NCI-H2107 treated with DMSO at 0.1 percent for 48 hours (cell line): ENCODE measurements at regions not wholly inside any gene's neighbourhood (a gene's known extent, or its start where the extent isn't known, plus 50 kb on each side); places are given as distances from the start of the nearest gene placed in this dataset.
A peak's percentile ranks its signal among the peaks of the same experiment; 100 is the strongest.

Experiments used
- DNase-seq: peaks from one replicate; lab custom pipeline; 2025; ENCODE audit not compliant: unreplicated experiment; lab: John Stamatoyannopoulos, UW

DNA sequence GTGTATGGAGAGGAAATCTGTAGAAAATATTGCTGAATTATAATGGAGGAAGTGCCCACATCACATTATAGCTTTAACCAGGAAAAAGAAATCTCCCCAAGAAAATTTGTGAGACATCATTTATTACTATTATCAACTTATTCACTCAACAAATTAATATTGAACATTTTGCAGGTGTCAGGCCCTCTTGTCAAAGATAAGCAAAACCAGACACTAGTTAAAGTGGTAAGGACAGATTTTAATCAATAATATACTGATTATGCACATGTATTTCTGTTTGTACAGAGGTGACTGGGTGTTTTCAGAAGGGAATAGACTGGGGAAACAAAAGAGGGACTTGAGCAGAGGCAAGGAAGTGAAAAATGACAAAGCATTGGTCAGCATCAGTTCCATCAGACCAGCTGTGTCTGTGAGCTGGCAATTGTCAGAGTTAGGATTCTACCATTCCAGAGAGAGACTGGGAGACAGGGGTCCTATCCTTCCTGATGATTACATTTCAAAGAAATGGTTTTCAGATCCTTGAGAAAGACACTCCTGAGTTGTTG, 519.2 kb downstream of the UTRN start:
- no peak for DNase-seq

DNA sequence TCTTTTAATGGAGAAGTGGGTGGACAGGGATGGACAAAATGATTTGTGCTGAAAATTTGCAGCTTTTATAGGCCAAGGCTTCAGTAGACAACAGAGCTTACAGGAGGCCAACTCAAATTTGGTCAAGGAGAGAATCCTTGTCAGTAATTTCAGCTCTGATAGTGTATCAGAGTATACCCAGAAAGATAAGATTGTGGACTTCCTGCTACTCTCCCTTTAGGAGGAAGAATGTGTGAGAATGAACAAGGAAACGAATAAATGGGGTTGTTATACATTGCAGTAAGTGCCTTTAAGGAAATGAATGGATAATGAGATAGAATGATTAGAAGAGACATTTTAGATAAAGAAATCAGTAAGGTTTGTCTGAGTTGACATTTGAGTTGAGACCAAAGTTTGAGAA, 519.9 kb downstream of the UTRN start:
- DNase-seq = no peak

DNA sequence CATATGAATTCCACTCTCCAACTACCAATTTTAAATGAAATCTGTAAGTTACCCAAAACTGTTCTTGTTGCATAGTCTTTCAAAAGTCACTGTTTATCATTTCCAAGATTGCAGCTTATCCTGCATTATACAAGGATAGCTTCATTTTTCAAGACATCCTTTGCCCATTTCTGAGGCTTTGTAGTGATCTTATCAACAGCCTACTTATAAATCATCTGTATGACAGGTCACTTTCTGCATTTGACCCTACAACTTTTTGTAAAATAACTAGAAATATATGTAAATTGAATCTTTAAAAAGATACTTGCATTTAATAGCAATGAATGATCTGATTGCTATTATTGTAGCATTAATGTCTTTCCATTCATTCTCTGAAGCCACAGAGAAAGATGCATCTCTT, 521.1 kb downstream of the UTRN start:
- DNase-seq = no peak

DNA sequence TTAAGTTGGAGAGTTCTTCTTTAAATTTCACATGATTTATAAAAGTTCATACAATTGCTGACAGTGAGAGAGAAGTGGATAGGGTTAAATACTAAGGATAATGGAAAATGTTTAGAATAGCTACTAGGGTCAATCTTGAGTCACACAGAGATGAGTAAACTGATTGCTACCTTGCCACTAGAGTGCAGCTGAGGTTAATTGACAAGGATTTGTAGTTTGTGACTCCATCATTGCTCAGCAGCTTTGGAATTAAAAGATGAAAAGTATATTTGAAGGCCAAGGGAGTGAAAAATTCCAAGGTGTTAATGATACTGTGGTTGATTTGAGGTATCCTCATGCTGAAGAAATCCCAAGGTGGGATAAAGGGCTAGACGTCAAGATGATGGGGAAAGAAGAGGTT, 524.0 kb downstream of the UTRN start:
- no peak for DNase-seq

DNA sequence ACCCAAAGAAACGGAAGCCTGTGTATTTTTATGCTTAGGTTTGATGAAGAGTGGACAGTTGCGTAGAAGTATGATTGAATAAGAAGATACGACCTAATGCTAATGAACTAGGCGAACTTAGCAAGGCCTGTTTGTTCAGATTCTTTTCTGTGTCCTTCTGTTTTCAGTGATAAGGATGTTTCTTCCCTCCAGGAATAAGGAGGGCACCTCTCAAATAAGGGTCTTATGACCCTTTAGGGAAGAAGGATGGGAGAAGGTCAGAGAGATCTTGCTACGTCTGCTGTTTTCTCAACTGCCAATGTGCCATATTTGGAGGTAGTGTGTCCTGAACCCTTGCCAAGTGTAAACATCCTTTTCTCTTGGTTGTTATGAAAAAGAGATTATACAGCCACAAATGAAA, 524.8 kb downstream of the UTRN start:
- DNase-seq = no peak

DNA sequence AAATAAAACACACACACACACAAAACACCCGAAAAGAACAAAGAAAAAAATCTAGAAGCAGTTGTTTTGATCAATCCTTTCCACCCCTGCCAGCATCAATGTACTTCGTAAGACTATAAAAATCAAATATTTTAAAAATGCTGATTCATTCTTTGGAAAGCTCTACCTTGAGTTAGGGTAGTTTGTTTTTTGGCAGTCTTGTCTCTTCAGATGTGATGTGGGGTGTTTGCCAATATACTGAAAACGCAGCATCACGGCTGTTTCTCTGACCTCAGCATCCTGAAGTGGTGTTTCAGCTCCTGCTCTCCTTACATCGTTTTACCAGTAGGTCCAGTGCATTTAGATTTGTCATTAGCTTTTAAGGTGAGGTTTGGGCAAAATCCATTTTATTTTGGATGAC, 526.0 kb downstream of the UTRN start:
- no peak for DNase-seq

DNA sequence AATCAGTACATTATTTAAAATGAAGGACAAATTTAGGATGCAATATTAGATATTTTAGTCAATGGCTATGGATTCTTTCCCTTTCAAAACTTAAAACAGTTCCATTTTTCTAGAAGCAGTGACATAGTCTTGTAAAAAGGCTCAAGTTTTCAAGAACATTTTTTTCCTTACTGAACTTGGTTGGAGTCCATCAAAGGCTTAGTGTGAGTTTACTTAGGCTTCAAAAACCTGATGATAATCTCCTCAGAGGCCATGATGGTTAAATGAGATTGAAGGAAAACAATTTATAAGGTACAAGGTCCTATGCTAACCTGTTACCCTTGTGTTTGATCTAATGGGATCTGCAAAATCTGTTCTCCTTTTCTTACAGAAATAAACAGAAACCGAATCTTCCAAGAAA, 531.8 kb downstream of the UTRN start:
- no peak for DNase-seq

DNA sequence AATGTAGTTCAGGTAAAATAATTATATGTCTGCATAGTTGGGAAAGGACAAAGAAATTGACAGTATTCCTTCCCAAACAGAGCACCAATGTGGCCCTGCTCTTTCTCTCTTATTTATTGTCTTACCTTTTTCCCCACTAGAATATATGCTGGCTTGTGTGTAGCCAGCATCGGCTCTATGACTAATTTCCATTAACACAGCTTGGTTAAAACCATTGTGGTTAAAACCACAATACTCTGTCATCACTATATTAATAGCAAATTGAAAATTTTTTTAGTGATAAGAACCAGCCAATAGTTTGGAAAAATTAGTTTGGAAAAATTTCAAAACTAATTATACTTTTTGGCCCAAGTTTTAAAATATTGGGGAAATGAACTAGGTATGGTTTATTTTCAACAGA, 535.1 kb downstream of the UTRN start:
- no peak for DNase-seq

DNA sequence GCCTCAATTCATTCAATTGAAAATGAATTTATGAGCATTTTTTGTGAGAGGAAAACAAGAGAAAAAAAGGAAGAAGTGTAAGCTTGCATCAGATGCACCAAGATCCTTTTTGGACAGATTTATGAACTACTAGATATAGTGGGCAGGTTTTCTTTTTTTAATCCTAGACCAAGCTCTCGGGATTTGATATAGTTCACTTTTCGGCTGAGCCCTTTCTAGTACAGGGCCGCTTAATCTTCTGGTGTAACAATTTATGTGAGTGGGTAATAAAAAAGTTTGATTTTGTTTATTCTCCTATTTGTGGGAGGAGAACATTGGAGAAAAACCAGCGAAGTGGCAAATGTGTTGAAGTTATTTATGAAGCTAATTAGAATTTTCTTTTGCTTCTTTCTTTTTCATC, 538.0 kb downstream of the UTRN start:
- DNase-seq = no peak

DNA sequence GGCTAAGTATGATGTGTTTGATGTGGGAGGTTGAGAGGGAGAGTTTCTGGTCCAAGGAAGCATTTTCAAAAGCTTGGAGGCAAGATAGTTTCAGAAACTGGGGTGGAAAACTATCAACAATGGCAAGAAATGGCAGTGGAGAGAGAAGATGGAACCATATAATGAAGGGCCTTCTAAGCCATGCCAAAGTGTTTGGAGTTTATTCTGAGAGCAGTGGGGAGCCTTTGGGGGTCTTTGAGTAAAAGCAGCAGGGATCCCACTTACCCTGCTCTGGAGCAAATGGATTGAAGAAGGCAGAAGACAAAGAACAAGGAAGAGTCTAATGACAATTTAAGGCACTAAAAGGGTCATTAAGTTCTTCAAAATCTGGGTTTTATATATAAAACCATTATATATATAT, 538.9 kb downstream of the UTRN start:
- DNase-seq = no peak

DNA sequence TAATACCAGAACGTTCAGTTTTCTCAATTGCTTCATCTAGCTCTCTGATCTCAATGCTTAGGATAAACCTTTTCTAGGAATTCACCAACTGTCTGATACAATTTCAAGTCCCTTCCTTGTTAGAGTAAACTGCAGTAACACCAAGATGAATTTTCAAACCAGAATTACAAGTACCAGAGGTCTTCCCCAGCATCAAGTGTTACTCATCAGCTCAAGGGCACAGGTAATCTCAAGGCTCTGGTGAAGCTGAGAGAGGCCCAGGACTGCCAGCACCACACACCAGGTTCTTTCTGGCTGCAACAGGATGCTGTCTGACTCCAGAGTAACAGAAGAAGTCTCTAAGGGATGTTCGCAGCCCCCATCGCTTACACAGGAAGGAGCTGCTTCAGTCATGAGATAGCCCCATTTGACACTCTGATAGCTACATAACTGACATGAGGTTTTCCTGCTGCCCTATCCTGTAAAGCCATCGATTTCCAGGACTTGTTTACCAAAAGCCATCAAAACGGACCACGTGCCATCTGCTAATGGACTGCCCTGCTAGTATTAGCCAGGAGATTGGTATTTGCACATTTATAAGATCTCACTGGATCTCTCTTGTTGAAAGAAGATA, 549.4 kb downstream of the UTRN start:
- no peak for DNase-seq

DNA sequence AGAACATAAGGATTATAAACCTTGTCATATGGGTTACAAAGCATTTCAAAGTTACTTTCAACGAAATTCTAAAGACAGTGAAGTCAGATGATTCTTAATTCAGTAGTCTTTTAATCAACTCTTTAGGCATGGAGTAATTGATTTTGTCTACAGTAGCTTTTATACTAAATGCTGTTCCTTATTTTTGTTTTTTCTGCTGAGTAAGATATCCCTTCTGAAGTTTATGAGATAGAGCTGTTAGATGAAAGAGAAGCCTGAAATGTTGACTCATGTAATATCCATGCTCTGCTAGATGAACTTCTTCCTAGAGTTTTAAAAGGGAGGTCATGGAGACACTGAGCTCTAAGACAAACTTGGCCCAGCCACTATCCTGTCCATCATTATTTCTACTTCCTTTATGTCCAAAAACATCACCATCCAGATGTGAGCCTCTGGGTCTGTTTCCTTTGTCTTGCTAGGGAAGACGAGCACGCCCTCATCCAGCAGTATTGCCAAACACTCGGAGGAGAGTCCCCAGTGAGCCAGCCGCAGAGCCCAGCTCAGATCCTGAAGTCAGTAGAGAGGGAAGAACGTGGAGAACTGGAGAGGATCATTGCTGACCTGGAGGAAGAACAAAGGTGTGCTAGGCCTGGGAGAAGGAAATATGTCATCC, 550.3 kb downstream of the UTRN start:
- no peak for DNase-seq

DNA sequence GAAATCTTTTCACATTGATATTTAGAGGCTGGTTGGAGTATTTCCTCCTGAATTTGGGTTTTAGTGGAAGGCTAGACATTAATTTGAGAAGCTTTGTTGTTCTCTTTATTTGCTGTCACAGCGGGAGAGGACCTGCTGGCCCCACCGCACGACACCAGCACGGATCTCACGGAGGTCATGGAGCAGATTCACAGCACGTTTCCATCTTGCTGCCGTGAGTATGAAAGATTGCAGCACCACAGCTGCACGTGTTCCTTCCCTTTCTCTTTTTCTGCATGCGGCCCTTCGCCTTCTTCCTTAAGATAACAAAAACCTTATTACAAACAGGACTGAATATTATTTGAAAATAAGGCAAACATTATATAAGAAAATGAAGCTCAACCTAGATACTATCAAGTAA, 555.5 kb downstream of the UTRN start:
- peak; percentile 80 for DNase-seq

DNA sequence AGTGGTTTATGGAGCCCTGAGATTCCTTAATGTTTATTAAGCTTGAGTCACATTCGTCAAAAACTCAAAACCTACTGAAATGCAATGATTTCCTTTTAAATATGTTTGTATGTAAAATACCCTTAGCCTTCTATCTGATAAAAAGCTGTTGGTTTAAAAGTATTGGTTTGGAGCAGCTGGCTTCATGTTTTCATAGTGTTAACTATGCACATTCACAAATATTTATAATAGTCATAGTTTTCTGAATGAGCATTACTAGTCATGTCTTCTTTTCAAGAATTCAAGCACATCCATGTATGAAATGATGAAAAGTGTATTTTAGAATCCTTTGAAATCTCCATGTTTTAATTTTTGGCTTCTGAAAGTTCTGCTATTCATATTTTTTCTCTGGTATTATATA, 558.6 kb downstream of the UTRN start:
- DNase-seq = no peak

DNA sequence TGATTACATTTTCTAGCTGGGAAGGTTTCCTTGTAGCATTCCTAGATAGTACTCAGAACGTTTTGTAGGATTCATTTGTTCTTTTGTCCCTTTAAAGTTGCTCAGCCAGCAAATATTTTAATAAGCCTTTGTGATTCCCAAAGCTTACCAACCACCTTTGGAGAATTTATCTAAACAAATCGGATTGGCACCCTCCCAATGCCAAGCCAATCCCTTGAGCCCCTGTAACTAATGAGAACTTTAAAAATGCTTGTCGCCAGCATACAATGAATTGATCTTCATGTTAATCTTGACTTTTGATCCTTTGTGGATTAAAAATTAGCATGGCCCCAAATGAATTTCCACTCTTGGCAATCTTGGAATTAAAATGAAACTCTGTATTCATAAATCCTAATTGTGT, 559.5 kb downstream of the UTRN start:
- DNase-seq = no peak

DNA sequence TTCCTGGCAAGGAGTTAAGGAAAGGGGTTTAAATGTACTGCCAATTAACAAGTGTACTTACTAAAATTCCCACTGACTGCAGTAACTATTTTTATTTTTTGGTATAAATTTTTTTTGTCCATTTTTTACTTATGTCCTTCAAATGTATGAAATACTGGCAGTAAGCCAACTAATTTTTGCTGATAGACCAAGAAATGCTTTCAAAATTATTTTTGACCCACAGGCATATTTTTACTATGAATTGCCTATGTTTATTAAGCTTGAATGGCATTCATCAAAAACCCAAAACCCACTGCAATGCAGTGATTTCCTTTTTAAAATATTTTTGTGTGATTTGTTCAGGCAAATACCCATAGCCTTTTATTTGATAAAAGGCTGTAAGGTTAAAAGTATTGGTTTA, 560.1 kb downstream of the UTRN start:
- DNase-seq = no peak

DNA sequence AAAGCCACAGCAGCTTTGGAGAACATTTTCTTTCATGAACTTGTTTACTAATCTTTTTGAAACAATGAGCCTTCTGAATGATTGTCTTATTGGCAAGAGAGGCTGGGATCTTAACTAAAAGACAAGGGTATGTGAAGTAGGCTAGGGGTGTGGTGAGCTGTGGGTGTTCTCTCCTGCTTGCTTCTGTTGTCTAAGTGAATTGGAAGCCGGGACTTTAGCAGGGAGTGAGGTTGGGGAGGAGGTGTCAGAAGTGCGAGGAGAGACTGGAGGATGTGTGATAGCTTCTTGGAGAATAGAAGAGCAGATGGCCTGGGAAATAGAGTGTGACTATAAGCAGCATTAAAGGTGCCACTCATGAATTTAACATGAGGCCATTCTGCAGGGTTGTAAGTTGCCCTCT, 562.8 kb downstream of the UTRN start:
- no peak for DNase-seq

DNA sequence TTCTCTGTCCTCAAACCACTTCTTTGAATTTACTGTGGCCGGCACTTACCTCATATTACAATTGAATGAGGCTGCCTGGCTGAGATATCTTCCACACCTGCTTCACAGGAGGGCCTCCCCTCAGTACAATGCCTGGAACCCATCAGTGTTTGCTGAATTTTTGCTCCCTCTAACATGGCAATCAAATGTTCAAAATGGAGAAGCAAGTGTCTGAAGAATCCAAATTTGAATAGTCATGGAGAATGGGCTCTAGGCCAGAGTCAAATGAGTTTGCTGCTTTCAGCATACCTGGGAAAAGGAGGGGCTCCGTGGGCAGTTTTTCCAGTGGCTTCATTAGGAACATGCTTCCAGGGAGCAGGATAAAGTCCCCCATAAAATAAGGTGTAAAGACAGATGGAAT, 564.8 kb downstream of the UTRN start:
- DNase-seq = peak; percentile 51

DNA sequence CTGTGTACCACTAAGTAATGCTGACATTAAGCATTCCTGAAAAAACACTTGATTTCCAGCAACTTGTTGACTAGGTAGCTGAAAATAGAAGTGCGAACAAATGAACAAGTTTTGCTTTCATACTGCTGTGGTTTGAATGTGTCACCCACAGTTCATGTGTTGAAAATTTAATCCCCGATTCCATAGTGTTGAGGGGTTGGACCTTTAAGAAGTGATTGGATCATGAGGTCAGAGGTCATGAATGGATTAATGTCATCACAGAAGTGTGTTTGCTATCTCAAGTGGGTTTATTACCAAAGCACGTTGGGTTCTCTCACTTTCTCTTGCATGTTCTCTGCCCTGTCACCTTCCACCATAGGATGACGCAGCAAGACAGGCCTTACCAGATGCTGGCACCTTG, 568.5 kb downstream of the UTRN start:
- no peak for DNase-seq

DNA sequence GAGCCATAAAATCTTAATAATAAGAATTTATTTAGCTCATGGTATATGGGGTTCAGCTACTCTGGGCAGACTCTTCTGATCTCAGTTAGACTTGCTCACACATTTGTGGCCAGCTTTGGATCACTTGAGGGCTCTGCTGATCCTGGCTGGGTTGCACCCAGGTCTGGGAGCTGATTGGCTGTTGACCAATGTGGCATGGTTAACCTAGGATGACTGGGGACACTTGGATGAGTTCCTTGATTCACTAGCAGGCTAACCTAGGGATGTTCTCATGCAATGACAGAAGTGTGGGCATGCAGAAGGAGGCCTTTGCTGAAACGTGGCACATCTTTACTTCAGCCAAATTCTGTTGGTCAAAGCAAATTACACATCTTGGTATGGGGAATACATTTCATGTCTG, 569.5 kb downstream of the UTRN start:
- no peak for DNase-seq

DNA sequence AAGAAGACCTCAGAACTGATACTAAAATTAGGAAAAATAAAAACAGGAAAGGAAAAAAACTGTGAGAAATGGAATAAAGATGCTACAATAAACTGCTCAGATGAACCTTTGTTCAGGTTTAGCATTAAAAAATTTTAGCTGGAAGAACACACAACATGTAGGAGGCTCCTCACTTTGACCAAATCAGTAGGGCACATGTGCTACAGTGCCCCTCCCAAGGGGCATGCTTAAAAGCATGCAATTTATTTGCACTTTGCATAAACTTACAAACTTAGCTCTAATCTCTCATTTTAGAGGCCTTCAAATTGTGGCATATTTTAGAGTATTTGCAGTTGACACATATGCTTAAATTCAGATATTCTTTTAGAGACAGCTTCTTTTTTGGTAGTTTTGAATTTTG, 570.2 kb downstream of the UTRN start:
- DNase-seq = no peak

DNA sequence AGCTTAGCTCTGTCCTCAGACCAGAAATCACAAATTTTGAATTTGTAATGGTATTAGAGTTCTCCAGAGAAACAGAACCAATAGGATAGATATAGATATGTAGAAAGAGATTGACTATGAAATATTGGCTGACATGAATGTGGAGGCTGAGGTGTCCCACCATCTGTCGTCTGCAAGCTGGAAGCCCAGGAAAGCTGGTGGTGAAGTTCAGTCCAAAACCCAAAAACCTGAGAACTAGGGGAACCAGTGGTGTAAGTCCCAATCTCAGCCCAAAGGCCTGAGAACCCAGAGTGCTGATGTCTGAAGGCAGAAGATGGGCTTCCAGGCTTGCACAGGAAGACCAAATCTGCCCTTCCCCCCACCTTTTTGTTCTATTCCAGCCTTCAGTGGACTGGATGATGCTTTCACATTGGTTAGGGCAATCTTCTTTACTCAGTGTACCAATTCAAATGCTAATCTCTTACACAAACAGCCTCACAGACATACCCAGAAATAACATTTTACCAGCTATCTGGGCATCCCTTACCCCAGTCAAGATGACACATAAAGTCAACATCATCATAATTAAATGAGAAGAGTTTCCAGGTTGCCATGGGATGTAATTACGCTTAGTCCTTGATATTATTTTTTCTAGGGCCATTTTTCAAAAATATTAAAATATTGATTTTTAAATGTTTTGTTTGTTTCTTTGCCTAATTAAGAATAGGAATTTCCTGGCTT, 570.8 kb downstream of the UTRN start:
- no peak for DNase-seq
